ENCODE measurements at regions not wholly inside any gene's neighbourhood (a gene's known extent, or its start where the extent isn't known, plus 50 kb on each side); places are given as distances from the start of the nearest gene placed in this dataset.

DNA sequence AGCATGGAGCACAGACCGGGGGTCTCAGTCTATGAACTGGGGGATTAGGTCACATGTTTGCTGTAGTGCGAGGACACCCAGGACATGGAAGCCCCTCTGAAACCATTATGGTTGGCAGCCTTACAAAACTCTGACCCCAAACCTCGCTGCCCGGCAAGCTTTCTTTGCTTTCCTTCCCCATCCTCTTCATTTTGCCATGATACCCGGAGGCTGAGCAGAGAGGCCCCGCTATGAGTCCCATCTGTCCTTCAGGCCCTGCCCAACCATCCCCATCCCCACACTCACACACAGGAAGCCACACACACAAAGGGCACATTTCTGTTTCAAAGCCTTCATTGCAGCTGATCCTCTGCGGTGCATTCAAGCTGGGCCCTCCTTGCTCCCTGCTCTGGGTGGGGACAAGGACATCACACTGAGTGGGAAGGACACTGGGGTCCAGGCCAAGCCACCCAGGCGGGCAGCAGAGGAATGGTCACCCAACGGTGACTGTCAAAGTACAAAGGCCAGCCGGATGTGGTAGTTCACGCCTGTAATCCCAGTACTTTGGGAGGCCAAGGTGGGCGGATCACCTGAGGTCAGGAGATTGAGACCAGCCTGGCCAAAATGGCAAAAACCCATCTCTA, 176.5 kb downstream of the CTTN start:
- H3K27ac ChIP-seq: no peak overlapping the region
- H3F3A ChIP-seq (ENCODE audit: insufficient read depth, low read depth): no peaks in the 10 kb centered on the region
- H3K9me3 ChIP-seq (ENCODE audit: insufficient read depth, low read depth): no peaks in the 10 kb centered on the region
- intact Hi-C loops (cut with micrococcal nuclease; ENCODE audit: unreplicated experiment): no loop called here
- no peak overlapping the region for H3K4me3 ChIP-seq
- H3K27me3 ChIP-seq (ENCODE audit: insufficient read depth, low read depth): no peaks in the 10 kb centered on the region
- no TSS peak for BruUV-seq (replicated peaks)
- TF ChIP-seq EZH2 (IDR thresholded peaks at IDR 0.05; ENCODE audit: low read depth) (no peak), CTCF (conservative IDR thresholded peaks at IDR 0.05) (no peak)
- H4K20me1 ChIP-seq (ENCODE audit: insufficient read depth): peaks cover 37% of the 10 kb centered on the region
- no peaks in the 10 kb centered on the region for H3K79me2 ChIP-seq (ENCODE audit: low read depth)
- POLR2A ChIA-PET (ENCODE audit: unreplicated experiment): no interaction called here
- DNase-seq: peak in 1 of 2 experiments; percentile 11
- CTCF ChIA-PET: no interaction called here
- no peaks in the 10 kb centered on the region for H3K36me3 ChIP-seq (ENCODE audit: low read depth)
- H3K4me1 ChIP-seq (replicated peaks; ENCODE audit: insufficient read depth): no peaks in the 10 kb centered on the region
- no peak overlapping the region for H2AFZ ChIP-seq
- H3K9me2 ChIP-seq (ENCODE audit: insufficient read depth): no peaks in the 10 kb centered on the region
- H3K4me2 ChIP-seq: no peak overlapping the region

- Histone ChIP-seq H3K4me3 (no peak overlapping the region), H3K27ac (no peak overlapping the region), H3F3A (ENCODE audit: insufficient read depth, low read depth) (no peaks in the 10 kb centered on the region), H3K9me2 (ENCODE audit: insufficient read depth) (no peaks in the 10 kb centered on the region), H3K9me3 (ENCODE audit: insufficient read depth, low read depth) (no peaks in the 10 kb centered on the region), H3K4me2 (no peak overlapping the region), H3K36me3 (ENCODE audit: low read depth) (no peaks in the 10 kb centered on the region), H4K20me1 (ENCODE audit: insufficient read depth) (peaks cover 44% of the 10 kb centered on the region), H3K79me2 (ENCODE audit: low read depth) (no peaks in the 10 kb centered on the region), H3K27me3 (ENCODE audit: insufficient read depth, low read depth) (no peaks in the 10 kb centered on the region), H2AFZ (no peak overlapping the region), H3K4me1 (replicated peaks; ENCODE audit: insufficient read depth) (no peaks in the 10 kb centered on the region)
- no peak for TF ChIP-seq CTCF (conservative IDR thresholded peaks at IDR 0.05)
- no peak for TF ChIP-seq EZH2 (IDR thresholded peaks at IDR 0.05; ENCODE audit: low read depth)
- CTCF ChIA-PET: no interaction called here
- intact Hi-C loops (cut with micrococcal nuclease; ENCODE audit: unreplicated experiment): no loop called here
- POLR2A ChIA-PET (ENCODE audit: unreplicated experiment): no interaction called here
- no peak for DNase-seq
- BruUV-seq (replicated peaks): no TSS peak
These were observed 177.2 kb downstream of the CTTN start for GRCh38 chr11:70575396-70576060.

- H3K79me2 ChIP-seq (ENCODE audit: low read depth): no peaks in the 10 kb centered on the region
- intact Hi-C loops (cut with micrococcal nuclease; ENCODE audit: unreplicated experiment): no loop called here
- H3K9me2 ChIP-seq (ENCODE audit: insufficient read depth): no peaks in the 10 kb centered on the region
- no peak overlapping the region for H3K27ac ChIP-seq
- POLR2A ChIA-PET (ENCODE audit: unreplicated experiment): no interaction called here
- H3K4me1 ChIP-seq (replicated peaks; ENCODE audit: insufficient read depth): no peaks in the 10 kb centered on the region
- H3K4me3 ChIP-seq: no peak overlapping the region
- no peaks in the 10 kb centered on the region for H3K9me3 ChIP-seq (ENCODE audit: insufficient read depth, low read depth)
- TF ChIP-seq CTCF (conservative IDR thresholded peaks at IDR 0.05) (no peak), EZH2 (IDR thresholded peaks at IDR 0.05; ENCODE audit: low read depth) (no peak)
- H4K20me1 ChIP-seq (ENCODE audit: insufficient read depth): peaks cover 50% of the 10 kb centered on the region
- DNase-seq: no peak
- BruUV-seq (replicated peaks): no TSS peak
- CTCF ChIA-PET: no interaction called here
- H3K4me2 ChIP-seq: no peak overlapping the region
- no peak overlapping the region for H2AFZ ChIP-seq
- H3K36me3 ChIP-seq (ENCODE audit: low read depth): no peaks in the 10 kb centered on the region
- H3K27me3 ChIP-seq (ENCODE audit: insufficient read depth, low read depth): no peaks in the 10 kb centered on the region
- no peaks in the 10 kb centered on the region for H3F3A ChIP-seq (ENCODE audit: insufficient read depth, low read depth)
These were observed 178.9 kb downstream of the CTTN start for GRCh38 chr11:70577258-70577603.
